ENCODE measurements at regions not wholly inside any gene's neighbourhood (a gene's known extent, or its start where the extent isn't known, plus 50 kb on each side); places are given as distances from the start of the nearest gene placed in this dataset.

- TF ChIP-seq CTCF (IDR thresholded peaks at IDR 0.05 in 4 of 5, conservative IDR thresholded peaks at IDR 0.05 in 1 of 5): no peak
- no peak for TF ChIP-seq POLR2A (IDR thresholded peaks at IDR 0.05)
- ATAC-seq (peak; percentile 61 to 80), DNase-seq (peak; percentile 39 to 57)
- no peaks in the 10 kb centered on the region for H3K9me3 ChIP-seq
- peak overlapping the region in 2 of 4 donors; percentile 41 to 46 for H3K27ac ChIP-seq
- H3K4me3 ChIP-seq: no peak overlapping the region
- in situ Hi-C loops (cut with MboI; ENCODE audit: low sequenced_read_pairs in 4 of 4) (no loop called here), intact Hi-C loops (cut with DNase I; ENCODE audit: low total_unique reads) (no loop called here)
- H3K4me1 ChIP-seq: peaks cover 0 to 5% of the 10 kb centered on the region in 2 donors
- H3K27me3 ChIP-seq: no peaks in the 10 kb centered on the region
- H3K36me3 ChIP-seq: no peaks in the 10 kb centered on the region
Measured at GRCh38 chr15:94004697-94005096, 226.7 kb upstream of the MCTP2 start.

- Histone ChIP-seq H3K27me3 (no peaks in the 10 kb centered on the region), H3K4me1 (peaks cover 0 to 5% of the 10 kb centered on the region in 2 donors), H3K36me3 (no peaks in the 10 kb centered on the region), H3K9me3 (no peaks in the 10 kb centered on the region), H3K27ac (no peak overlapping the region), H3K4me3 (no peak overlapping the region)
- in situ Hi-C loops (cut with MboI; ENCODE audit: low sequenced_read_pairs in 4 of 4) (no loop called here), intact Hi-C loops (cut with DNase I; ENCODE audit: low total_unique reads) (no loop called here)
- no peak for DNase-seq
- TF ChIP-seq CTCF (IDR thresholded peaks at IDR 0.05 in 4 of 5, conservative IDR thresholded peaks at IDR 0.05 in 1 of 5) (no peak), POLR2A (IDR thresholded peaks at IDR 0.05) (no peak)
- no peak for ATAC-seq
Measured at GRCh38 chr15:94002041-94002440, 229.3 kb upstream of the MCTP2 start.

DNA sequence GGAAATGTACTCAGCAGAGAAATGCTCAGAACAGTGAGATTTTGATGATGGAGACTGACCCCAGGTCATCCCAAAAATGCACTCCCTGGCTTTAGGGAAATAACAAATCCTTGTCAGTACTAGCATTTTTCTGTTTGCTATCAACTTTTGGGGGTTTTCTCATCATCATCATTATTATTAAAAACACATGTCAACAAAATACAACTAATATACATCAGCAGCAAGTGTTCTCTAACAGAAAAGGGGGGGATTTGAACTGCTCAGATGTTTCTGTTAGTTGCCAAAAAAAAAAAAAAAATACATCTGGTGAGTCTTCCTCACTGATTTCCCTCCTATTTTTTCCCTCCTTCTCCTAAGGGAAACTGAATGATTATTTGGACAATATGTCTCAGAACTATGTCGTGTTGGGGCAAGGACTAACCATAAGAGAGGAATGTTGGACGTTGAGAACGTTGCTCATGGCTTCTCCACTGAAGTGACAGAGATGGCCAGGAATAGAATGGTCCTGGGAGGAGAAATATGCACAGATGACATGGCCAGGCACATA lies 230.0 kb upstream of the MCTP2 start:
- no peaks in the 10 kb centered on the region for H3K9me3 ChIP-seq
- intact Hi-C loops (cut with DNase I; ENCODE audit: low total_unique reads) (no loop called here), in situ Hi-C loops (cut with MboI; ENCODE audit: low sequenced_read_pairs in 4 of 4) (no loop called here)
- no peaks in the 10 kb centered on the region for H3K36me3 ChIP-seq
- no peaks in the 10 kb centered on the region for H3K27me3 ChIP-seq
- no peak overlapping the region for H3K4me3 ChIP-seq
- no peak for DNase-seq
- TF ChIP-seq CTCF (IDR thresholded peaks at IDR 0.05 in 4 of 5, conservative IDR thresholded peaks at IDR 0.05 in 1 of 5): no peak
- no peak for TF ChIP-seq POLR2A (IDR thresholded peaks at IDR 0.05)
- H3K27ac ChIP-seq: peak overlapping the region in 3 of 4 donors; percentile 12 to 55 (median 21)
- no peak for ATAC-seq
- peaks cover 0 to 5% of the 10 kb centered on the region in 2 donors for H3K4me1 ChIP-seq

DNA sequence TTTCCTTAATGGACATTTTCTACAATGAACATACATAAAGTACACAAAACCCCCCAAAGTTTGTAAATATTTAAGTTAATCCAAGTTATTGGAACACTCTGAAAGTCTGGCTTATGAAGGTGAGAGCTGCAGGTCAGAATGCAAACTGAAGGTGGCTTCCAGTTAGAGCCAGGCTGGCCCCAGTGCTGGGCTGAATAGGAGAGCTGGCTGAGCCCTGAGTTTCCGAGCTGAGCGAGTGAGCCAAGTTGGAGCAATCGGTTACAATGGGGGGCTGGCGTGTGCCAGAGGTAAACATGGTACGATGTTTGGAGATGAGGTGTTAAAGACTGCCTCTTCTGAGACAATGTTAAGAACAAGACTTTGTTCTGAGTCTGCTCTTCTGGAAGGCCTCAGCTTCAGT lies 230.8 kb upstream of the MCTP2 start:
- ATAC-seq (no peak), DNase-seq (no peak)
- peaks cover 0 to 5% of the 10 kb centered on the region in 2 donors for H3K4me1 ChIP-seq
- intact Hi-C loops (cut with DNase I; ENCODE audit: low total_unique reads): no loop called here
- in situ Hi-C loops (cut with MboI; ENCODE audit: low sequenced_read_pairs in 4 of 4): no loop called here
- H3K27me3 ChIP-seq: no peaks in the 10 kb centered on the region
- peak overlapping the region in 2 of 4 donors; percentile 40 to 55 for H3K27ac ChIP-seq
- no peaks in the 10 kb centered on the region for H3K36me3 ChIP-seq
- no peak for TF ChIP-seq POLR2A (IDR thresholded peaks at IDR 0.05)
- TF ChIP-seq CTCF (IDR thresholded peaks at IDR 0.05 in 4 of 5, conservative IDR thresholded peaks at IDR 0.05 in 1 of 5): no peak
- no peak overlapping the region for H3K4me3 ChIP-seq
- no peaks in the 10 kb centered on the region for H3K9me3 ChIP-seq

All from gastrocnemius medialis (tissue), 4 donors.